NT2/D1 (cell line): ENCODE measurements at regions not wholly inside any gene's neighbourhood (a gene's known extent, or its start where the extent isn't known, plus 50 kb on each side); places are given as distances from the start of the nearest gene placed in this dataset.

Experiments used
- SUZ12 ChIP-seq: IDR thresholded peaks from 2 replicates; pipeline ENCODE4 v1.6.1; 2011; ENCODE audit not compliant: insufficient read length, insufficient read depth; ENCODE audit errors: extremely low read depth
- YY1 ChIP-seq: IDR thresholded peaks from 2 replicates; pipeline ENCODE4 v1.6.1; 2011; ENCODE audit not compliant: insufficient read length, insufficient read depth

- no peak for TF ChIP-seq SUZ12
- TF ChIP-seq YY1, result no peak
Observed at GRCh38 chr10:53701213-53701612, 928.6 kb upstream of the MBL2 start.
